Fibroblast of villous mesenchyme (primary cell): ENCODE measurements at regions not wholly inside any gene's neighbourhood (a gene's known extent, or its start where the extent isn't known, plus 50 kb on each side); places are given as distances from the start of the nearest gene placed in this dataset.
A peak's percentile ranks its signal among the peaks of the same experiment; 100 is the strongest.

Experiments used
- DNase-seq: peaks from one replicate; pipeline ENCODE4 v3.0.0-alpha.2; 2010; ENCODE audit warnings: low read depth
- H3K4me3 ChIP-seq: 2 replicates; pipeline ENCODE4 v1.5.1; 2011; ENCODE audit warnings: low read depth, mild to moderate bottlenecking, low read length
- CTCF ChIP-seq: IDR thresholded peaks from 2 replicates; pipeline ENCODE4 v1.5.1; 2012; ENCODE audit warnings: low read depth, mild to moderate bottlenecking, low read length; ENCODE audit not compliant: insufficient read depth

GRCh38 chr3:153084431-153084830 is 77.6 kb upstream of the RAP2B start:
- no peak for TF ChIP-seq CTCF
- H3K4me3 ChIP-seq, result no peak overlapping the region
- no peak for DNase-seq

DNA sequence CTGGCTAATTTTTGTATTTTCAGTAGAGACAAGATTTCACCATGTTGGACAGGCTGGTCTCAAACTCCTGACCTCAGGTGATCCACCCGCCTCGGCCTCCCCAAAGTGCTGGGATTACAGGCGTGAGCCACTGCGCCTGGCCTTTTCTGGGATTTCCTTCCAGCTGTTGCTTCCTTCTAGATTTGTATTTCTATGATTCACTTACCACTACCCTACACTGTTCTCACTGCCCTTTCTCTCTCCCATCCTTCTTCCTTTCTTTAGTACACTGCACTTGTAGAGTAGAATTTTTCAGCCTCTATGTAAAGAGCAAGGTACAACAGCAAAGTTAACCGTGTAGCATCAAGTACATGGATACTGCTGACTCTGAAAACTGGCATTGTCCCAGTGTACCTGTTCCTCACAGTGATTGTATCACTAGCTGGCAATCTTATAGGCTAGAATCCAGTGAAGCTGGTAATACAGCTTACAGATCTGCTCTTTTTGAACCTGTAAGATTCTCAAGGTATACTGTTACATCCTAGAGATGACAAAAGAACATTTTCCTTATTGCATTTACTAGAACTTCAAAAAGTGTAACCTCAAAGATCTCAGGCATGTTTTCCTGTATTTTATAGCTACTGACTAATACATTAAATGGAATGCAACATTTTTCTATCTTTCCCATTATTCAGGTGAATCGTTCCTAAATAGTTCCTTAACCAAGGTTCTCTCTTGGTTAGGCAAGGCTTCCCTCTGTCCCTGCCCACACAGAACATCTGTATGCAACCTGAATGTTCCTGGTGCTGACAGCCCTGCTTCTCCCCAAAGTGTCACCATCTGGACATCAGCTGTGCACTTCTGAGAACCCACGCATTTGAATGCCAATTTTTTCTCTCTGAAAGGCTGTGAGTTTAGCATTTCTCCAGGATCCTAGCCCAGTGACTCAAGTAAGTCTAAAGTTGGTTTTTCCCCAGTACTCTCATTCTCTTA is 74.1 kb upstream of the RAP2B start:
- TF ChIP-seq CTCF, result no peak
- DNase-seq, result peak; percentile 77
- no peak overlapping the region for H3K4me3 ChIP-seq

DNA sequence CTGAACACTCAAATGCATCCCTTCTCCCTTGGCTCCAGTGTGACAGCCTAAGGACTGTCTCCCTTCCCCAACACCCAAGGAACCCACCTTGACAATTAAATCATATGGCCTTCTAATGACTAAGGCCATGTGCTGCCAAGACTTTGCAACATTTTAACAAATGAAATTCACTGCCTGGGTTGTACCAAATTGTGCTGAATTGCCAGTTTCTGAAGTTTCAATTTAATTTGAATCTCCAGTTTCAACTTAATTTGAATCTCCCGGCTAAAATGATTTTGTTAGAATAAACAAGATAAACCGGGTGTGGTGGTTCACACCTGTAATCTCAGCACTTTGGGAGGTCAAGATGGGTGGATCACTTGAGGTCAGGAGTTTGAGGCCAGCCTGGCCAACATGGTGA is 72.4 kb upstream of the RAP2B start:
- no peak for DNase-seq
- H3K4me3 ChIP-seq, result no peak overlapping the region
- no peak for TF ChIP-seq CTCF

DNA sequence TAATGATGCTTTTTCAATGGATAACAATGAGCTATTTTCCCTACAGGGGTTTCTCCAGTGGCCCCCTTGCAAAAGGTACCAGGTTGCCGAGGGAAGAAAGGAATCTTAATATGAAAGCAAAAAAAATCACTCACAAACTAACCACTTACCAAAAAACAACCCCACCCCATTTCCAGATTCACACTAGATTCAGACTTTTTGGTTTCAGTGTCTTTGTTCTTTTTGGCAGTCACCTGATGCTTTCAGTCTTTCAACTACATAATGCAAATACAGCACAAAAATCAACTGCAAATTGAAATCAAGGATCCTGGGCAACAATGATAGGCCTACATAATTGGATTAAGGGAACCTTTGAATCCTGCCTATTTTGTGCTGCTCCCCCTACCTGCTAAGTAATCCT is 71.1 kb upstream of the RAP2B start:
- no peak for TF ChIP-seq CTCF
- H3K4me3 ChIP-seq, result no peak overlapping the region
- no peak for DNase-seq

GRCh38 chr3:153093629-153094028 is 68.4 kb upstream of the RAP2B start:
- TF ChIP-seq CTCF, result no peak
- no peak for DNase-seq
- H3K4me3 ChIP-seq, result no peak overlapping the region

- no peak for TF ChIP-seq CTCF
- no peak for DNase-seq
- H3K4me3 ChIP-seq, result no peak overlapping the region
Measured at GRCh38 chr3:153094386-153094785, 67.6 kb upstream of the RAP2B start.
